HG02943 (cell line): ENCODE measurements at regions not wholly inside any gene's neighbourhood (a gene's known extent, or its start where the extent isn't known, plus 50 kb on each side); places are given as distances from the start of the nearest gene placed in this dataset.
"Not testable (repeated sequence)": the region's sequence is repeated elsewhere in the genome, so short reads cannot be mapped to it uniquely, and the experiment has no call there.

Experiments used
- ATAC-seq: cut with Tn5 transposase; IDR thresholded peaks from one replicate; pipeline ENCODE4 v1.9.1; 2021; ENCODE audit warnings: mild to moderate bottlenecking, low read depth, moderate library complexity; ENCODE audit not compliant: unreplicated experiment

DNA sequence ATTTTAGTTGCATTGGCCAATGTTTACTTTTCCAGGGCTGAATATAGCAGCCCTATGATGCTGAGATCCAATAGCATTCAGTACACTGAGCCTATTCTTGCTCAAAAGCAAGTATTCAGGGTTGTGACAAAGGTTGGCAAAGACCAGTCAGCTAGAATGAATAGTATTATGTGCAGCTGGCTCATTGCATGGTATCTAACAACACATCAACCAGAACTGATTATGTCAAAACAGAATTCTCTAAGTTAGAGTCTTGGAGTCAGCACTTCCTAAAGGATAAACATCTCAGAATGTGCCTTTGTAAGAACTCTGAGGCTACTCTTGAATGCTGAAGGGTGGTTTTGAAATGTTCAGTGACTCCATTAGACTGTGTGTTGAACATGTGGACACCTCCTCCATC, 774.5 kb upstream of the RGMB start:
- no peak for ATAC-seq

DNA sequence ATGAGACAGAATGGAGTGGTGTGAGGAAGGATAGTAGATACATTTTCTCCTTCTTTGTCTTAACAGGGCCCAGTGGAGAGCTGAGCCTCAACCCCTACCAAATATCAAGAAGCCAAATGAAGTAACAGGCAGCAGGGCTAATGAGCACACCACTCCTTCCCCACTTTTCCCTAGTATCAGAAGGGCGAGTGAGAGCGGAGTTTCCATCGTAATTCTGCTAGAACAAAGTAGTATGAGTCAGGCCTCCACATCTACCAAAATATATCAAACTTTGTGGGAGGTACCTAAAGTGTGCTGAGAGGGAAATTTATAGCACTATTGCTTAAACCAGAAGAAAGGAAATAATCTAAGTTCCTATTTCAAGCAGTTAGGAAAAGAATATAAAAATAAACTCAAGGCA, 769.0 kb upstream of the RGMB start:
- no peak for ATAC-seq

DNA sequence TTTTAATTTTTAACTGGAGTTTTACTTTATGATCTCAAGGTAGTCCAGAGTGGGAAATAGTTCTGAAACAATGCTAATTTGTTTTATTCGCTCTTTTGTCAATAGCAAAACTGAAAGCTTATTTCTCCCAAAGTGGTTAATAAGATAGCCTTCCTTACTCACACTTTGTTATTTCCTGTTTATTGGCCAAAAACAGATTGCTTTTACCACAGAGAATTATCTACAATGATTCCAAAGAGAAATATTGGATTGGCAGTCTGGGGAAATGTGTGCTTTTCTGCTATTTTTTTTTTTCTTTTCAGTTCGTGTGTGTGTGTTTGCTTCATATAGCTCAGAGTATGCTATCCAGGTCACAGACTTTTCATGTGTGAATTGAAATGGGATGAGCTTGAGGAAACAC, 756.7 kb upstream of the RGMB start:
- ATAC-seq, result no peak

DNA sequence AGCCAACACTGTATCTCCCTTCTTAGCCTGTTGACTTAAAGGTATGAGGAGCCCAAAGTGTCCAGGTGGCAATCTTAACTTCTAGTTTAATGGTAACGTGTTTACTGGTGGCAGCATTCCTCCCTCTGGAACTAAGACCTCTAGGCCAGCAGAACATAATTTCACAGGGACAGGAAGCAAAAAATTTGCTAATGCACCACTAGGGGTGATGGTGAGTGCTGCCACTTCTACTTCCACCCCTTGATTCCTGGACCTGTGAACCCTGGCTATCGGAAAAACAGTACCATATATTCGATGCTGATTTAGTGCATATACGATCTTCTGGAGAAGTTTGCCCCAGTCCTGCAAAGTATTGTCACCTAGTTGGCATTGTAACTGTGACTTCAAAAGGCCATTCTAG, 743.2 kb upstream of the RGMB start:
- not testable (repeated sequence) for ATAC-seq

DNA sequence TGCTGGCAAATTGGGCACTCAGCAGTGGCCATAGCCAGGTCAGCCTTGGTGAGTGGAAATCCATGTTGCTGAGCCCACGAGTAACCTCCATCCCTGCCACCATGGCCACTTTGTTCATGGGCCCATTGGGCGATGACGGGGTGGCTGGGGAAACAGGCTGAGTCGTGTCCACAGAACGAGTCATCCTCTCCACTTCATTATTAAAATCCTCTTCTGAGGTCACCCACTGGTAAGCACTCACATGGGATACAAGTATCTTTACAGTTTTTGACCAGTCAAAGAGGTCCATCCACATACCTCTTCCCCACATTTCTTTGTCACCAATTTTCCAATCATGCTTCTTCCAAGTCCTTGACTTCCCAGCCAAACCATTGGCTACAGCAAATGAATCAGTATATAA, 742.4 kb upstream of the RGMB start:
- not testable (repeated sequence) for ATAC-seq

DNA sequence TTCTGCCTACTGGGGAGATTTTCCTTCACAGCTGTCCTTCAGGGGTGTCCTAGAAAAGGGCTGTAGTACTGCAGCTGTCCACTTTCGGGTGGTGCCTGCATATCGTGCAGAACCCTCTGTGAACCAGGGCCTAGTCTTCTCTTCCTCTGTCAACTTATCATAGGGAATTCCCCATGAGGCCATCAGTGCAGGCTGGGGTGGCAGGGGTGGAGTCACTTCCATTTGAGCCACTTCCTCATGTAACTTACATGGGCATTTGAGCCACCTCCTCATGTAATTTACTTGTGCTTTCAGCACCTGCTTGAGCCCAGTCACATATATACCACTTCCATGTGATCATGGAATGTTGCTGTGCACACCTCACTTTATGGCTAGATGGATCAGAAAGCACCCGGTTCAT, 742.0 kb upstream of the RGMB start:
- no peak for ATAC-seq

DNA sequence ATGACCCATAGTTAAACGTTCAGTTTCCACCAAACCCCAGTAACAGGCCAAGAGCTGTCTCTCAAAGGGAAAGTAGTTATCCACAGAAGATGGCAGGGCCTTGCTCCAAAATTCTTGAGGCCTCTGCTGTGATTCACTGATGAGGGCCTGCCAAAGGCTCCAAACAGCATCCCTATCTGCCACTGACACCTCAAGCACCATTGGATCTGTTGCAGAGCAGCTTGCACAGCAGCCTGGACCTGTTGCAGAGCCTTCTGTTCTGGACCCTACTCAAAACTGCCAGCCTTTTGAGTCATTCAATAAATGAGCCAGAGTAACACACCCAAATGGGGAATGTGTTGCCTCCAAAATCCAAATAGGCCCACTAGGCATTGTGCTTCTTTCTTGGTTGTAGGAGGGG, 741.5 kb upstream of the RGMB start:
- ATAC-seq, result no peak

DNA sequence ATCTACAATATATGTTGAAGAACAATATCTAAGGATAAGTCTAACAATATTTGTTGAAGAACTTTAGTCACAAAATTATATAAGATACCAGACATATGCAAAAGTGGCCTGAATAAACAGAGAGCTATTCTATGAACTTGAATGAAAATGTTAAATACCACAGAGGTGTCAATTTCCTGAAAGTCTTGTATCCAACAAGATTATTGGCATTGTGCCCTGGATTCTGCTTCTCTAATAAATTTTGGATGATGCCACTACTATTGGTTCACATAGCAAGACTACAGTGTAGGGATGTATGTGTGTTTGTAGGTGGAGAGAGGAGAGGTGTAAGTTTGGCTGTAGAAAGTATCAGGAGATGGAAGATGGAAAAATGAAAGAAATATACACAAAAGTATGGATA, 731.8 kb upstream of the RGMB start:
- no peak for ATAC-seq

DNA sequence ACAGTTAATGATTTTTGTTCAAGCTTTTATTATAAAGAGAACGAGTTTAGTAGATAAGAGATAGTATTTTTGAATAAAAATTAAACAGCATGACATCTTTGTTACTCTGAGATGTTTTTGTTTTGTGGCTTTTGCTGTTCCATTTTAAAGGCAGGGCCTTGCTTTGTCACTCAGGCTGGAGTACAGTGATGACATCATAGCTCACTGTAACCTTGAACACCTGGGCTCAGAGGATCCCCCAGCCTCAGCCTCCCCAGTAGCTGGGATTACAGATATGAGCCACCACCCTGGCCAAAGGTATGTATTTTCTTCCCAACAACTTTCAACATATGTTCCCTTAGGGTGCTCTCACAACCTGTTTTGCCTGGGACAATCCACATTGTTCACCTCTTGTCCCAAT, 730.9 kb upstream of the RGMB start:
- no peak for ATAC-seq

DNA sequence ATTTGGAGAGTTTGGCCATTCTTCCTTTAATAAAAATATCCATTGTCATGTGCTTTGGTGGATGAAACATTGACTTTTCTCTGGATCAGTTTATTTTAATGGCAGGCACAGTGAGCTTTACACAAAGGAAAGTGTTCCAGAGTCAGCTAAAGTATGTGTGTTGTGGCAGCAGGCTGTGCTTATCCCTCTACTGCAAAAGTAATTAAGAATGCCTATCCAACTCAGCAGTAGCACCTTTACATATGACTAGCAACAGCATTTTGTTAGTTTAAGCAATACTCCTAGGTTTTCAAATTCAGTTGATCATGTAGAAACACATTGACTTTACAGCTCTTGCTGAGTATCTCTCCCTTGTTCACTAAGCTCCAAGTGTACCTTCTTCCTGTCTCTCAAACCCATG, 730.5 kb upstream of the RGMB start:
- ATAC-seq, result no peak

DNA sequence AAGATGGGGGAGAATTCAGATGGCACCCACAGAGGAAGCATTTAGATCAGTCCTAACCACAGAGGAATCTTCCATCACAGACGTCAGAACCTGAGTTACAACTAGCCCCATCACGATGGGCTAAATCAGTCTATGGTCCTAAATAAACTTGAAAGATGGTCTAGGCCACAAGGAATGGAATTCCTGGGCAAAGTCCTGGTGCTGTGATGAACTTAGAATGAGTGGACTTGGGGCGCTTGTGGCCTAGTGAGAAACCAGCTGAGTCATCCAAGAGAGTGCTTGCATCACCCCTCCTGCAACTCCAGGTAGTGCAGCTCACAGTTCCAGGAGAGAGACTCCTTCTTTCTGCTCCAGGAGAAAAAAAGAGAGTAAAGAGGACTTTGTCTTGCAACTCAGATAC, 722.9 kb upstream of the RGMB start:
- ATAC-seq, result no peak

DNA sequence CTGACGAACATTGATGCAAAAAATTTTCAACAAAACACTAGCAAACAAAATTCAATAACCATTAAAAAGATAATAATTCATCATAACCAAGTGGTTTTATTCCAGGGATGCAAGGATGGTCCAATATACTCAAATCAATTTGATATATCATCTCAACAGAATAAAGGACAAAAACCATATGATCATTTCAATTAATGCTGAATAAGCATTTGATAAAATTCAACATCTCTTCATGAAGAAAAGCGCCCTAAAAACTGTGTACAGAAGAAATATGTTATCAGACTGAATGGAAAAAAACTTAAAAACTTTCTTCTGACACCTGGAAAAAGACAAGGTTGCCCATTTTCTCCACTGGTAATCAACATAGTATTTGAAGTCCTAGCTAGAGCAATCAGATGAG, 720.3 kb upstream of the RGMB start:
- ATAC-seq, result no peak

DNA sequence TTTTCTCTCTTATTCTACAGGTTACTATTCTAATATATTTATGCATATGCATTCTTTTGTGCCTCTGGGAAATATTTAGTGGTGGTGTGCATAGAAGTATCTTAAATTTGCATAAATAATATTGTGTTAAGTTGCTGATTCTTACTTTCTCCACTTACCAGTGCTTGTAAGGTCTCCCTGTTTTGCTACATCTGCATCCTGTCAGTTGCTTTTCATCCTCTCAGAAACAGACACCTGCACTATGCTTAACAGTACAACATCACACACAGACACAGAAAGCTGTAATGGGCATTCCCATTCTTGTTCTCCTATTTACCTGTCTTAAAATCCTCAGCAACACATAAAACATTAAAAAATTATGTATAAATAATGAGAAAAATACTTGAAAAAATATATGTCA, 713.3 kb upstream of the RGMB start:
- ATAC-seq, result no peak

DNA sequence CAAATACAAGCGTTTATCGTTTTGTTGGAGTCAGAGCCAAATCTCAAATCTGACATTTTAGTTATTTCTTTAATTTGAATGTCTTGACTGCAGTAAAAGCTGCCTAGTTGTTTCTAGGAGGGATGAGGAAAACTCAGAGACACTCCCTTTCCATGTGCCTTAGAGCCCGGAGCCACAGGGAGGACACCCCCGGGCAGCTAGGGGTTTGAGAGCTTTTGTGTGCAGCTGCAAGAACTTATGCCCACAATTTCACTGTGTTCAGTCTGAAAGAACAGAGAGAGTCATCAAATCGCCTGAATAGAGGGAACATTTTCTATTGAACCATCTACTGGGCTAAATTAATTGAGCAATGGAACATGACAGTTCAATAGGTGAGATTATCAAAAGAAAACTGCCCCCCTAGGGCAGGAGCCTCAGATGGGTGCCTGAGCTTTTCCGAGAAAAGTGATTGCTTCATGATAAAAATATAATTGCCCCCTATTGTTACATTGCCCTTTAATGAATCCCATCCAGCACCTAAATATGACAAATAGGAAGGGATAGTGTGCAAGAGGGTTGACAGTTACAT, 709.3 kb upstream of the RGMB start:
- ATAC-seq, result no peak

DNA sequence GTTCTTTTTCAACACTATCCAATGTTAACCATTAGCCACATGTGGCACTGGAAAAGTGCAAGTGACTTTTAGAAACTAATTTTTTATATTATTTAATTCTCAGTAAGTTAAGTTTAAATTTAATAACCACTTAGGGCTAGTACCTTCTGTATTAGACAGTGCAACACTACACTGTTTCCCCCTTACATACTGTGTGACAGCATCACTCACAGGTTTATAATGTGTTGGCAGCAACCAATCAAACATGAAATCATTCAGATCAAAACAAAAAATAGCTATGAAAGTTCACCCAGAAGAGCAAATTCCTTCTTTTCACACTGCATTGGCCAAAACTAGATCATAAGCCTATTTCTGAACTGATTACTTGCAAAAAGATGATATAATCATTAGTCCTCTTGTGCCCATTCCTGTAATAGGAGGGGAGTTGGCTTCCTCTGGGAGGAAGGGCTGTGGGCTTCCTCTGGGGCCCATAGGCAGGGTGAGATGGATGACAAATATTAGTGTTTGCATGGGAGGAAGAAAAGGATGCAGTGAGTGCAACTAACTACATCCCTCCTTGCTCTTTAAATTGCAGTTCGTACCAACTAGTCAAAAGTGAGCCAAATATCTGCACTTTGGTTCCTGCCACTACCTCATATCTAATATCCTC, 708.1 kb upstream of the RGMB start:
- ATAC-seq, result no peak

DNA sequence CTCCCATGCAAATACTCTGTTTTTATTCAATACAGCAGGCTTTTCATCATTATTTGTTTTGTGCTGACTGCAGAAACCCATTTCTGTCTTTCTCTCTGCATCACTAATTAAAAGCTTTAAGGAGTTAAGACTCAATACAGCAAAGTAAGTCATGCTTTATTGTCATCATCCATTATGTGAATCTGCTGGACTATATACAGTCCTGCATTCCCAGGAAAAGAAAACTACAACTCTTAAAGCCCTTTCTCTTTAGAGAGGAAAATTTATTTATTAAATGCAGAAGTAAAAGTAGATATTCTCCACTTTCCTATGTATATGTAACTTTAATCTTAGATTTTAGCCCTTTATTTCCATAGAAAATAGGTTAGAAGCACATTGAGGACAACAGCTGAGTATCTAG, 706.6 kb upstream of the RGMB start:
- ATAC-seq, result no peak

DNA sequence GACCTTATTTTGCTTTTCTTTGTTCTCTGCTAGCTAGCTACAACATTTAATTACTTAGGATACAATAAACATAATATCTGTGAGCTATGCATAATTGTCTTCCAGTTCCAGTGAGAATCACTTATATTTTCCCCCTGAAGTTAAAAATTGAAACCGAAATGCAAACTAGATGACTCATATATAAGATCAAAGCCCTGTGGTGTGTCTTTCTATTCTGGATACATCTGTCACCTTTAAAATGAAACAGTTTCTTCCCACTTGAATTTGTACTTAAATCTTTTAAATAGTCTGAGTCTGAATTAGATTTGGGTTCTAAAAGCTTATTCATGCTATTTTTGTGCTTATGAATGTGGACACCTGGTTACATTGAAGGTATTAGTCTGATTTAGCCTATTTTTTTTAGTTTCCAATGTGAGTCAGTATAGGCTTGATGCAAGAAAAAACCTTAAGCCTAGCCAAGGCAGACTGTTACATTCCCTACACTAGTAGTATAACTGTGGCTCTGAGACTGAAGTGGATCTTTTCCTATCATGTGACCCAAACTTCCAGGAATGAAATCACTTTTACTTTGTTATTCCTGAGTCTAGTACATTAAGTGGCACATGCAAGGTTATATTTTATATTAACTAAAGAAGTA, 703.5 kb upstream of the RGMB start:
- peak; percentile 64 for ATAC-seq

DNA sequence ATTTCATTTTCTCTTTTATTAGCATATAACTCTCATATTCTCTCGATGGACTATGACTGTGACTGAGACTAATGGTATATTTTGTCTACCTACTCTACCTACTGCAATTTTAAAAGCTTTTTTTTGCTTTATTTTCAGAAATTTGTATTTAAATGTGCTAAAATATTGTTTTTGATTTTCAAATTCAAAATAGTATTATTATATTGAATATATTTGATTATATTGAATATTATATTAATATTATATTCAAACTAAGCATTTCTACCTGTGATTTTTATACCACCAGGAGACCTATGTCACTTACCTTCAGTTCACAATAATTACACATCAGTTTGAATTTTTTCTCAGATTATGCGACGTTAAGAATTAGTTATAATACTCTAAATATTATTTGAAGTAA, 700.5 kb upstream of the RGMB start:
- ATAC-seq, result no peak

DNA sequence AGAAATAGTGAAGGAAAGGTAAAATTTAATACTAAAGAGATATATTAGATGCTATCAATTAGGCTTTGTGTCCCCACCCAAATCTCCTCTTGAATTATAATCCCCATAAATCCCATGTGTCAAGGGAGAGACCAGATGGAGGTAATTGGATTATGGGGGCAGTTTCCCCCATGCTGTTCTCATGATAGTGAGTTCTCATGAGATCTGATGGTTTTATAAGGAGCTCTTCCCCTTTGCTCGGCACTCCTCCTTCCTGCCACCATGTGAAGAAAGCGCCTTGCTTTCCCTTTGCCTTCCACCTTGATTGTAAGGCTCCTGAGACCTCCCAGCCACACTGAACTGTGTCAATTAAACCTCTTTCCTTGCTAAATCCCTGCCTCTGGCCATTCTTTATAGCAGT, 697.0 kb upstream of the RGMB start:
- ATAC-seq, result no peak

DNA sequence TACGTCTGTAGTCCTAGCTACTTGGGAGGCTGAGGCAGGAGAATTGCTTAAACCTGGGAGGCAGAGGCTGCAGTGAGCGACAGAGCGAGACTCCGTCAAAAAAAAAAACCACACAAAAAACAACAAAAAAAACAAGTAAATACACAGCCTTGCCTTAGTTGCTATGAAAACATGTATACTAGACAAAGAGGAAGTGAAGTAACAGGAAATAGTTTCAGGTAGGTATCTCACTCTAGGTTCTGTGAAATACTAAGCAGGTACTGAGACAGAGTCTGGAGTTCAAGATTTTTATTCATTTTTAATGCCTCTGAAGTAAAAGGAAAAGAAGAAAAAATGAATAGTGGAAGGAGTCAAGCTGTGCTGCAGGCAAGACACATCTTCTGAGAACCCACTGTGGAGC, 687.9 kb upstream of the RGMB start:
- no peak for ATAC-seq

DNA sequence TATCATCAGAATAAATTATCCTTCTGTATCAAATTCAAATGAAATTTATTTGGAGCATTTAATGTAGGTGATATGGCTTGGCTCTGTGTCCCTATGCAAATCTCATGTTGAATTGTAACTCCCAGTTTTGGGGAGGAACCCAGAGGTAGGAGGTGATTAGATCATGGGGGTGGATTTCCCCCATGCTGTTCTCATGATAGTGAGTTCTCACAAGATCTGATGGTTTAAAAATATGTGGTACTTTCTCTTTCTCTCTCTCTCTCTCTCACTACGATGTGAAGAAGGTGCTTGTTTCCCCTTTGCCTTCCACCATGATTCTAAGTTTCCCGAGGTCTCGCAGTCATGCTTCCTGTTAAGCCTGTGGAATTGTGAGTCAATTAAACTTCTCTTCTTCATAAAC, 678.4 kb upstream of the RGMB start:
- no peak for ATAC-seq

DNA sequence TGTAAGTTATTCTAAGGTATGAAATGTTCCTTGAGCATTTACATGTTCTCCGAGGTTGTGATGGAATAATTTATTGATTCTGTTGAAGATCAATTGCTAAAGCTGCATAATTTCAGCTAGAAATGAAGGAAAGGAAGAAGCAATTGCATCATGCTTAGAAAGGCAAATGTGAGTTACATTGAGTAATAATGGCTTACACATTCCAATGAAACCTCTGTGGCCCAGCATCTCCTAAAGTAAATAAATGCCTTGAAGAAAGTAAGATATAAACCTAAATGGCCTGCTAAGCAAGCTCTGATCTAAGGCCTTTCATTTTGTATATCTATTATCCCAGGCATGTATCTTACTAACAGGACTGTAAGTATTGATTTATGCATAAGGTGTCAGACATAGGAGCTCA, 677.3 kb upstream of the RGMB start:
- no peak for ATAC-seq
